GM12873 (cell line): ENCODE measurements at regions not wholly inside any gene's neighbourhood (a gene's known extent, or its start where the extent isn't known, plus 50 kb on each side); places are given as distances from the start of the nearest gene placed in this dataset.

Experiments
- CTCF ChIP-seq: IDR thresholded peaks from 2 replicates; pipeline ENCODE4 v1.5.1; 2012; ENCODE audit warnings: low read depth, mild to moderate bottlenecking, moderate library complexity, low read length, control low read depth; ENCODE audit not compliant: insufficient read depth; ENCODE audit errors: missing control alignments

DNA sequence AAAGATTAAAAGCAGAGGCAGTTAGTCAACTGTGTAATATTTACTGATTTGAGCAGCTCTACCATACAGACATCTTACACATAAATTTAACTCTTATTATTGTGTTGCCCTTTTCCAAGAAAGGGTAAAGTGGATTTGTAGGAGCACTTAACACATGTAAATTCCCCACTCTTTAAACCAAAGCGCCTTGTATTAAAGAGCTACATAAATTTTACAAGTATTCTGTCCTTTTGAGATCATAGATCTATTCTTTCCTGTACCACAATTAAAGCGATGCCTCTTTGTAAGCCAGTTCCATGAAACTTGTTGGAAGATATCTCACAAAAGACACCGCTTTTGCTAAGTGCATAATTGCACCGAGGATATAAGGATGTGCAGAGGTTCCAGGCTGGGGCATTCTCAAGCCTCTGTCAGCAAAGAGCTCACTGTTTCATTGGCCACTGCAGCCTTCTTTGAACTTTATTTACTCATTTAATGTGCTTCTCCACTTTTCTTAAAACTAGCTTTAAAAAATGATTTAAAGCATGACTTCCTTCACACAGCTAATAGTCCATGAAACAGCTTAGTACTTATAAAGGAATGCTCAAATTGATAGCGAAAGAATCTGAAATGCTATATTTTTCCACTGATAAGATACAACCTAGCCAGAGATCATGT lies 520.0 kb upstream of the TCF4 start:
- TF ChIP-seq CTCF = no peak

DNA sequence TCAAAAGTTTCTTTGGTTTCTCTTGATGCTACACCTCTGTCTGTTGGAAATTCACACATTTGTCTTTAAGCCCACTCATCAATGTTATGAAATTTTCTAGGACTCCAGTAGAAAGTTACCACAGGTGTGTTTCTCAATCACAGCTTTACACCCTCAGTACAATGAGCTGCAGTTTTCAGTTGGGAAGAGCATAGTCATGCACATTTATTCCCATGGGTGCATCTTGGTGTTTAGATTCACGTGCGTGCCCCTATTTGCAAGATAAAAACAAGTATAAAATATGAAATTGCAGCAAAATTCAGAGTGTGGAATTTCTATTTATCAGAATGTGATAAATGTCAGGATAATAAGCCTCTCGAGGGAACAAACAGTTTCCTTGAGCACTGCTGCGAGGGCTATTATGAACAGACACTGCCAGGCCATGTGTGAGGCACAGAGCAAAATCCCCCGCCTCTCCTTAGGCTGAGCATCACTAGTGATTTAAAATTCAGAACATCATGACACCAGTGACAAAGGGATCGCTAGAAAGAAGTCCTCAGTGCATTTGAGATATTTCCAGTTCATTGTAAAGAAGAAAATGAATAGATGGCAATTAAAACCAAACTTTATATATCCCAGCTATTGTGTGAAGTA lies 512.2 kb upstream of the TCF4 start:
- no peak for TF ChIP-seq CTCF

GRCh38 chr18:56097621-56098020 lies 509.6 kb upstream of the TCF4 start:
- no peak for TF ChIP-seq CTCF

GRCh38 chr18:56096861-56097260 lies 508.9 kb upstream of the TCF4 start:
- no peak for TF ChIP-seq CTCF

- TF ChIP-seq CTCF = no peak
Observed at GRCh38 chr18:56089612-56090258, 501.7 kb upstream of the TCF4 start.

- TF ChIP-seq CTCF = no peak
Observed at GRCh38 chr18:56086786-56087185, 498.8 kb upstream of the TCF4 start.

GRCh38 chr18:56086176-56086575 lies 498.2 kb upstream of the TCF4 start:
- no peak for TF ChIP-seq CTCF
